ENCODE measurements at regions not wholly inside any gene's neighbourhood (a gene's known extent, or its start where the extent isn't known, plus 50 kb on each side); places are given as distances from the start of the nearest gene placed in this dataset.
A peak's percentile ranks its signal among the peaks of the same experiment; 100 is the strongest.

- H3K4me1 ChIP-seq (ENCODE audit: control insufficient read depth, insufficient read depth, low read length): peaks cover 7% of the 10 kb centered on the region
- H3K9me3 ChIP-seq (ENCODE audit: control insufficient read depth in 2 of 2, low read length in 2 of 2): no peaks in the 10 kb centered on the region
- no peaks in the 10 kb centered on the region for H3K36me3 ChIP-seq (ENCODE audit: control insufficient read depth in 2 of 2, insufficient read depth in 2 of 2, low read length in 2 of 2)
- H3K27me3 ChIP-seq (ENCODE audit: control insufficient read depth in 1 of 2, insufficient read depth in 2 of 2, low read length in 2 of 2): peaks cover 0 to 5% of the 10 kb centered on the region in 2 donors
- H3K4me3 ChIP-seq (ENCODE audit: low read length in 2 of 2): no peak overlapping the region
- H3K27ac ChIP-seq (ENCODE audit: low read length): peak overlapping the region; percentile 41
- H3K9ac ChIP-seq (ENCODE audit: low read length in 2 of 2): no peak overlapping the region
Measured at GRCh38 chr9:90966031-90966290, 164.3 kb downstream of the SYK start.

DNA sequence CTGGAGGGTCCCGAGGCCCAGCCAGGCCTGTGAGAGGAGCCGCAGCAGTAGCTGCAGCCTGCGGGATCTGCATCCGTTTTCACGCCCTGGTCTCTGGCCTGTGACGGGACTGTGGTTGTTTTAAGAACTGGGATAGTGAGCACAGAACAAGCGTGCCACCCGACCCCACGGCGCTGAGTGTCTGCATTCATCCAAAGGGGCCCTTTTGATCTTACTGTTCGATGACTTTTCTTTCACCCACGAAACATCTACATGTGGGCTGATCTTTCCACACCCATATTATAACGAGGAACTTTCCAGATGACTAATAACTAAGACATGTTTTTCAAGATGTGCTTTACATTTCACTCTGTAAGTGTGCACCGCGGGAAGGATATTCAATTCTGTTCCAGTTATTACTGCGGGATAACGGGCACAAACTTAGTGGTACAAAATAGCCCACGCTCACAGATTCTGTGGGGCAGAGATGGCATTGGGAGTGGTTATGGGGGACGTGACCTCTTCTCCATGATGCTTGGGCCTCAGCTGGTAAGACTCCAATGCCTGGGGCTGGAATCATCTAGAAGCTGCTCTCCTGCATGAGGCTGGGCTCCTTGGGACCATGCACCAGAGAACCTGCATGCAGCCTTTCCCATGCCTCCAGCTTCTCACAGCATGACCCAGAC, 165.0 kb downstream of the SYK start:
- H3K4me1 ChIP-seq (ENCODE audit: control insufficient read depth, insufficient read depth, low read length): peaks cover 7% of the 10 kb centered on the region
- no peak overlapping the region for H3K27ac ChIP-seq (ENCODE audit: low read length)
- H3K9ac ChIP-seq (ENCODE audit: low read length in 2 of 2): no peak overlapping the region
- H3K27me3 ChIP-seq (ENCODE audit: control insufficient read depth in 1 of 2, insufficient read depth in 2 of 2, low read length in 2 of 2): no peaks in the 10 kb centered on the region
- H3K36me3 ChIP-seq (ENCODE audit: control insufficient read depth in 2 of 2, insufficient read depth in 2 of 2, low read length in 2 of 2): no peaks in the 10 kb centered on the region
- H3K4me3 ChIP-seq (ENCODE audit: low read length in 2 of 2): no peak overlapping the region
- H3K9me3 ChIP-seq (ENCODE audit: control insufficient read depth in 2 of 2, low read length in 2 of 2): no peaks in the 10 kb centered on the region

DNA sequence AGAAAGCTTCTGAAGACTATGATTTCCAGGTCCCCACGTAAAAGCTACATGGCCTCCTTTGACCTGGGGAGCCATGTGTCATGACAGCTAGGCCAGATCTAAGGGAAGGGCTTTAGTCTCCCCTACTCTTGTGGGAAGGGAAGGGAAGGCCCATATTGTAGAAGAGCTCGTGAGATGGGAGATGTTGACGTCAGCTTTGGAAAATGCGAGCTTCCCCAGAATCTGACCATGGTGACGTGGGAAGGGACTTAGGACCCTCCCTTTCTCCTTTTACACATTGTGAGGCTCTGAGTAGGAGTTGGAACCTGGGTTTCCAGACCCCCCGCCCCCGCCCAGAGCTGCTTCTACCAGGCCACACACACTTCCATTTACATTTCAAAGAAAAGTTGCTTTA, 165.5 kb downstream of the SYK start:
- Histone ChIP-seq H3K4me3 (ENCODE audit: low read length in 2 of 2) (no peak overlapping the region), H3K27ac (ENCODE audit: low read length) (no peak overlapping the region), H3K27me3 (ENCODE audit: control insufficient read depth in 1 of 2, insufficient read depth in 2 of 2, low read length in 2 of 2) (no peaks in the 10 kb centered on the region), H3K4me1 (ENCODE audit: control insufficient read depth, insufficient read depth, low read length) (peaks cover 7% of the 10 kb centered on the region), H3K36me3 (ENCODE audit: control insufficient read depth in 2 of 2, insufficient read depth in 2 of 2, low read length in 2 of 2) (no peaks in the 10 kb centered on the region), H3K9me3 (ENCODE audit: control insufficient read depth in 2 of 2, low read length in 2 of 2) (no peaks in the 10 kb centered on the region), H3K9ac (ENCODE audit: low read length in 2 of 2) (no peak overlapping the region)

DNA sequence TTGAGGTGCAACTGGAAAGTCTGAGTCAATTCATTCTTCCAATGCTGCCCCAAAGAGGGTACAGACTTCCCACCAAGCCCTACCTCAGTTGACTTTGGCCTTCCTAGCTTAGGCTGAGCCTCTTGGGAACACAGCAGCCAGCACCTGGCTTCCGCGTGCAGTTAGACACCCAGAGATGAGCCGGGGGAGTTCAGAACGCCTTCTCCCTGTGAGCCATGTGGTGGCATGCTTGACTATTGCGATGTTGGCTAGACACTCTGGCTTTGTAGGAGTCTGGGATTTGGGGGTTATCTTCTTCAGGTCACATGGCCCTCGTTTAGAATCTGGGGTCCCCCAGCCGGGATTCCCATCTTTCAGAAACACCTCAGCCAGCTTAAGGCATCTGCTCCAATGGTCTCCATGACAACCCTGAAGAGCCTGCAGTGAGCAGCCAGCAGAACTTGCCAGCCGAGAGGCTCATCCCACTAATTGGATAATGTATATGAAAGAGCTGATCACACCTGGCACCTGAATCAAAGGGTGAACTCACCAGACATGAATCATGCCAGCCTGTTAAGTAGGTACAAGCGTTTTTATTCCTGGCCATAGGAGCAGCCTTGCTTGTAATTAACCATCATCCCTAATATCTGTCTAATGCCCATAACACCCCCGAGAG, 167.5 kb downstream of the SYK start:
- Histone ChIP-seq H3K9me3 (ENCODE audit: control insufficient read depth in 2 of 2, low read length in 2 of 2) (peaks cover 0 to 2% of the 10 kb centered on the region in 2 donors), H3K36me3 (ENCODE audit: control insufficient read depth in 2 of 2, insufficient read depth in 2 of 2, low read length in 2 of 2) (no peaks in the 10 kb centered on the region), H3K27ac (ENCODE audit: low read length) (no peak overlapping the region), H3K9ac (ENCODE audit: low read length in 2 of 2) (no peak overlapping the region), H3K27me3 (ENCODE audit: control insufficient read depth in 1 of 2, insufficient read depth in 2 of 2, low read length in 2 of 2) (no peaks in the 10 kb centered on the region), H3K4me1 (ENCODE audit: control insufficient read depth, insufficient read depth, low read length) (peaks cover 7% of the 10 kb centered on the region), H3K4me3 (ENCODE audit: low read length in 2 of 2) (no peak overlapping the region)

GRCh38 chr9:90970608-90971007, 169.0 kb downstream of the SYK start:
- no peaks in the 10 kb centered on the region for H3K36me3 ChIP-seq (ENCODE audit: control insufficient read depth in 2 of 2, insufficient read depth in 2 of 2, low read length in 2 of 2)
- H3K27ac ChIP-seq (ENCODE audit: low read length): no peak overlapping the region
- H3K27me3 ChIP-seq (ENCODE audit: control insufficient read depth in 1 of 2, insufficient read depth in 2 of 2, low read length in 2 of 2): no peaks in the 10 kb centered on the region
- no peak overlapping the region for H3K9ac ChIP-seq (ENCODE audit: low read length in 2 of 2)
- peaks cover 0 to 3% of the 10 kb centered on the region in 2 donors for H3K9me3 ChIP-seq (ENCODE audit: control insufficient read depth in 2 of 2, low read length in 2 of 2)
- no peak overlapping the region for H3K4me3 ChIP-seq (ENCODE audit: low read length in 2 of 2)
- peaks cover 4% of the 10 kb centered on the region for H3K4me1 ChIP-seq (ENCODE audit: control insufficient read depth, insufficient read depth, low read length)

DNA sequence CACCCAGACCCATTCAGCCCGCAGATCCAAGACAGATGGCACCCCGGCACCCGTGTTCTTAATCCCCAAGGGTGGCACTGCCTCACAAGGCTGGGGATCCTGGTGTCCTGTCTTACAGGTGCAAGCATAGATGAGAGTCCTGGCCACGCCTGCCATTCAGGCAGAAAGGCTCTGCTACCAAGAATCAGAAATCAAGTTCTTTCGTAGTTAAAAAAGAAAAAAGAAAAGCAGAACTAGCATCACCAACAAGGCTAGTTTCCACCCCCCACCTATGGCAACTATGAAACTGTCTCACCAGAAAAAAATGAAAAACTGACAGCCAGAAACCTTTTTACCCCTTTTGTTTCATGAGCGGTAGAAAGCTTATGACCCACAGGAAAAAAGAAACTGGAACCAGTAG, 170.4 kb downstream of the SYK start:
- H3K27ac ChIP-seq (ENCODE audit: low read length): no peak overlapping the region
- no peaks in the 10 kb centered on the region for H3K27me3 ChIP-seq (ENCODE audit: control insufficient read depth in 1 of 2, insufficient read depth in 2 of 2, low read length in 2 of 2)
- no peak overlapping the region for H3K9ac ChIP-seq (ENCODE audit: low read length in 2 of 2)
- H3K4me3 ChIP-seq (ENCODE audit: low read length in 2 of 2): no peak overlapping the region
- peaks cover 0 to 3% of the 10 kb centered on the region in 2 donors for H3K9me3 ChIP-seq (ENCODE audit: control insufficient read depth in 2 of 2, low read length in 2 of 2)
- H3K4me1 ChIP-seq (ENCODE audit: control insufficient read depth, insufficient read depth, low read length): no peaks in the 10 kb centered on the region
- H3K36me3 ChIP-seq (ENCODE audit: control insufficient read depth in 2 of 2, insufficient read depth in 2 of 2, low read length in 2 of 2): no peaks in the 10 kb centered on the region

DNA sequence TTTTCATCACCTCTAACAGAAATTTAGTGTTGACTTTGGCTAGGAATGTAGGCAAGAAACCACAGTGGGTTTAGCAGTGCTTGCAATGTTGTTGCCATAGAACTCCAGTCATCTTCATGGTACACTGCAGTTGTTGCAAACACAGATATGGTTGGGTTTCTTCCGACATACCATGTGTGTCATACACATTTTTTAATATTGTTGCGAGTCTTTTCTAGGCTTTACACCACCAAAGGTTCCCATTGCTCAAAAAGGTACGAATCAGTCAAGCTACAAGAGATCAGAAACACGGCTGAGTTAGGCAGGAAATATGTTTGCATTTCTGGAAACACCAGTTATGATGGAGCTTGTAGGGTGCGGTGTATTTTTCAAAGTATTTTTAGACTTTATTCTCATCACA, 172.4 kb downstream of the SYK start:
- Histone ChIP-seq H3K36me3 (ENCODE audit: control insufficient read depth in 2 of 2, insufficient read depth in 2 of 2, low read length in 2 of 2) (no peaks in the 10 kb centered on the region), H3K4me1 (ENCODE audit: control insufficient read depth, insufficient read depth, low read length) (no peaks in the 10 kb centered on the region), H3K9ac (ENCODE audit: low read length in 2 of 2) (no peak overlapping the region), H3K9me3 (ENCODE audit: control insufficient read depth in 2 of 2, low read length in 2 of 2) (peaks cover 0 to 3% of the 10 kb centered on the region in 2 donors), H3K4me3 (ENCODE audit: low read length in 2 of 2) (no peak overlapping the region), H3K27me3 (ENCODE audit: control insufficient read depth in 1 of 2, insufficient read depth in 2 of 2, low read length in 2 of 2) (no peaks in the 10 kb centered on the region), H3K27ac (ENCODE audit: low read length) (no peak overlapping the region)

DNA sequence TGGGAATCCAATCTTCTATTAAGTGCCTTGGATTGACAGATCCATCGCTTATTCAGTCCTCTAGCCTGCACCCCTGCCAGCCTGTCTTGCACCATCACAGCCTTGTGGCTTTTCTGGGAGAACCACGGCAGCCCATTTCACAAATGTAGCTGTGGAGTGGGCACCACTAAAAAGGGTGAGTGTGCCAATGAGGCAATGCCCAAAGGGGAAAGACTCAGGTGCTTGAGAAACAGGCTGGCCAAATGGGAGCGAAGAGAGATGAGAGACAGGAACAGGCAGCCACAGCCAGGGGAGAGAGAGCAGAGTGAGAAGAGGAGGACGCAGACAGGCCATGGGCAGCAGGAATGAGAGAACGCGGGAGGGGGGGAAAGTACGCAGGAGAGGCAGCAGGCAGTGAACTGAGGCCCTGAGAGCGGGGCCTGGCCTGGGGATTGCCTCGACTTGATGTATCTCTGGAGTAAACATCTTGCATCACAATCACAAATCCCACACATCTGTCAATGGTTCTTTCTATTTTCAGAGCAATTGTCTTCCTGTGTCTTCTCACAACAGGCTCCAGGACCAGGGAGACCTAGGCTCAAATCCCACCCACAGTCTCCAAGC, 173.1 kb downstream of the SYK start:
- Histone ChIP-seq H3K27me3 (ENCODE audit: control insufficient read depth in 1 of 2, insufficient read depth in 2 of 2, low read length in 2 of 2) (no peaks in the 10 kb centered on the region), H3K4me3 (ENCODE audit: low read length in 2 of 2) (no peak overlapping the region), H3K9me3 (ENCODE audit: control insufficient read depth in 2 of 2, low read length in 2 of 2) (peaks cover 0 to 3% of the 10 kb centered on the region in 2 donors), H3K4me1 (ENCODE audit: control insufficient read depth, insufficient read depth, low read length) (no peaks in the 10 kb centered on the region), H3K36me3 (ENCODE audit: control insufficient read depth in 2 of 2, insufficient read depth in 2 of 2, low read length in 2 of 2) (no peaks in the 10 kb centered on the region), H3K27ac (ENCODE audit: low read length) (no peak overlapping the region), H3K9ac (ENCODE audit: low read length in 2 of 2) (no peak overlapping the region)

DNA sequence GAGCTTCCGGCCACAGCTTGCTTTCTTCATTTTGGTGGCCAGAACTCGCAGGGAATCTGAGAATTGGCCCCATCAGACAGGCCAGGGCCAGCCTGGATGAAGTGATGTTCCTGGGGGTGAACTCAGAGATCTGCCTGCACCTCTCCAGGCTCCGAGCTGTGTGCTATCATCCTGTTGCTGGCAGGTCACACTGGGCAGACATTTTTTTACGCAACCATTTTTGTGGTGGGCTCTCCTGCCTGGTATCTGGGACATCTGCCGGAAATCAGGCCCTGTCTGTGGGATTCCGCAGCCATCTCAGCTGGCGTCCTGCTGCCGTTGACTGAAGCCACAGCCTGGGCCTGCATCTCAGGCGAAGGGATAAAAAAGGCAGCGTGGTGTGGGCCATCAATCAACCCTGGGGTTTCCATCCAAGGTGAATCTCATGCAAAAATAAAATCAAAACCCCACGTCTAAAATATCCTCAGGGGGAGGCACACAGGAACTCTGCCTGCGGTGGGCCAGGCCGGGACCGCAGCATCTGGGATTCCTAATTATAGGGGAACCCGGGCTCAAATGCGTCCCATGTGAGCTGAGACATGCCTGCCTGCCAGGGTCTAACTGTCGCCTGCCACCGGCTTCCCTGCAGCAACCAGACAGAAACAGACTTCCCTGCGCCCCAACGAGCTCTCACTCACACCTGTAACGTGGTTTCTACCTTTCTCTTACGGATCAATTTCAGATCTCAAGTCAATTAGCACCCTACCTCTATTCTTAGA, 174.3 kb downstream of the SYK start:
- no peak overlapping the region for H3K27ac ChIP-seq (ENCODE audit: low read length)
- H3K9ac ChIP-seq (ENCODE audit: low read length in 2 of 2): no peak overlapping the region
- no peaks in the 10 kb centered on the region for H3K4me1 ChIP-seq (ENCODE audit: control insufficient read depth, insufficient read depth, low read length)
- no peak overlapping the region for H3K4me3 ChIP-seq (ENCODE audit: low read length in 2 of 2)
- no peaks in the 10 kb centered on the region for H3K27me3 ChIP-seq (ENCODE audit: control insufficient read depth in 1 of 2, insufficient read depth in 2 of 2, low read length in 2 of 2)
- no peaks in the 10 kb centered on the region for H3K36me3 ChIP-seq (ENCODE audit: control insufficient read depth in 2 of 2, insufficient read depth in 2 of 2, low read length in 2 of 2)
- peaks cover 0 to 3% of the 10 kb centered on the region in 2 donors for H3K9me3 ChIP-seq (ENCODE audit: control insufficient read depth in 2 of 2, low read length in 2 of 2)

- H3K4me1 ChIP-seq (ENCODE audit: control insufficient read depth, insufficient read depth, low read length): no peaks in the 10 kb centered on the region
- peaks cover 0 to 2% of the 10 kb centered on the region in 2 donors for H3K27me3 ChIP-seq (ENCODE audit: control insufficient read depth in 1 of 2, insufficient read depth in 2 of 2, low read length in 2 of 2)
- no peak overlapping the region for H3K9ac ChIP-seq (ENCODE audit: low read length in 2 of 2)
- no peaks in the 10 kb centered on the region for H3K36me3 ChIP-seq (ENCODE audit: control insufficient read depth in 2 of 2, insufficient read depth in 2 of 2, low read length in 2 of 2)
- no peak overlapping the region for H3K4me3 ChIP-seq (ENCODE audit: low read length in 2 of 2)
- no peak overlapping the region for H3K27ac ChIP-seq (ENCODE audit: low read length)
- H3K9me3 ChIP-seq (ENCODE audit: control insufficient read depth in 2 of 2, low read length in 2 of 2): peaks cover 0 to under 1% of the 10 kb centered on the region in 2 donors
Measured at GRCh38 chr9:90979138-90979551, 177.5 kb downstream of the SYK start.

Measured in stomach smooth muscle (tissue), 2 donors.